Tibial nerve (tissue), 4 donors: ENCODE measurements at regions not wholly inside any gene's neighbourhood (a gene's known extent, or its start where the extent isn't known, plus 50 kb on each side); places are given as distances from the start of the nearest gene placed in this dataset.

Experiments used
- DNase-seq, 2 donors: peaks; one replicate each; pipeline ENCODE4 v3.0.0-alpha.2; 2019; ENCODE audit warnings: low spot score in 2 of 2
- H3K27ac ChIP-seq, 4 donors: fragments of 200-600 bp; sonication (generic) in 3 of 4; one replicate each; pipeline ENCODE4 v1.5.1; 2017 to 2019; ENCODE audit warnings: mild to moderate bottlenecking in 1 of 4
- H3K27me3 ChIP-seq, 2 donors: fragments of 200-600 bp; sonication (generic) in 1 of 2; one replicate each; pipeline versions ENCODE4 v1.5.1 to v1.6.0; 2017 to 2019
- H3K36me3 ChIP-seq, 3 donors: fragments of 200-600 bp; sonication (generic); one replicate each; pipeline ENCODE4 v1.5.1; 2018 to 2019
- H3K4me1 ChIP-seq, 4 donors: fragments of 200-600 bp; sonication (generic) in 3 of 4; one replicate each; pipeline ENCODE4 v1.5.1; 2017 to 2019
- H3K4me3 ChIP-seq, 4 donors: fragments of 200-600 bp; sonication (generic) in 3 of 4; one replicate each; pipeline ENCODE4 v1.5.1; 2017 to 2019; ENCODE audit warnings: mild to moderate bottlenecking in 1 of 4, moderate library complexity in 1 of 4
- H3K9me3 ChIP-seq, 4 donors: fragments of 200-600 bp; sonication (generic) in 3 of 4; one replicate each; pipeline ENCODE4 v1.5.1; 2017 to 2019
- CTCF ChIP-seq, 5 experiments: fragments of 200-600 bp in 3 of 5; fragments of 450-650 bp in 2 of 5; sonication (generic) in 3 of 5; IDR thresholded peaks; one replicate each; pipeline ENCODE4 v1.5.1; 2016 to 2019; ENCODE audit warnings: antibody characterized with exemption in 5 of 5, mild to moderate bottlenecking in 3 of 5, moderate library complexity in 2 of 5
- EP300 ChIP-seq, 2 donors: sonication (generic); formaldehyde crosslinking; IDR thresholded peaks; one replicate each; pipeline ENCODE4 v1.6.1; 2017; ENCODE audit warnings: antibody characterized with exemption in 2 of 2, mild to moderate bottlenecking in 1 of 2
- POLR2A ChIP-seq, 2 donors: fragments of 450-650 bp; IDR thresholded peaks; one replicate each; pipeline ENCODE4 v1.6.1; 2017; ENCODE audit warnings: antibody characterized with exemption in 2 of 2, mild to moderate bottlenecking in 2 of 2, moderate library complexity in 2 of 2
- WGBS, 2 donors: methylation state at CpG; one replicate each; pipeline ENCODE4 v1.1.5; 2018; 5-methylcytosine and 5-hydroxymethylcytosine counted together

- no peak for DNase-seq
- Histone ChIP-seq H3K27me3 (no peaks in the 10 kb centered on the region), H3K4me3 (no peak overlapping the region), H3K9me3 (peaks cover 0 to 4% (median 0%) of the 10 kb centered on the region in 4 donors), H3K4me1 (no peaks in the 10 kb centered on the region), H3K27ac (no peak overlapping the region), H3K36me3 (peaks cover 0 to 4% (median 0%) of the 10 kb centered on the region in 3 donors)
- WGBS, 2 donors, result 86 to 89% methylated on average over 8 of the region's 8 CpGs
- TF ChIP-seq EP300 (IDR thresholded peaks at IDR 0.05) (no peak), CTCF (IDR thresholded peaks at IDR 0.05) (no peak), POLR2A (IDR thresholded peaks at IDR 0.05) (no peak)
These were observed 117.8 kb upstream of the SHH start for GRCh38 chr7:155930061-155930460.

GRCh38 chr7:155928583-155928982, 116.3 kb upstream of the SHH start:
- TF ChIP-seq EP300 (IDR thresholded peaks at IDR 0.05) (no peak), POLR2A (IDR thresholded peaks at IDR 0.05) (no peak), CTCF (IDR thresholded peaks at IDR 0.05) (no peak)
- Histone ChIP-seq H3K4me3 (no peak overlapping the region), H3K4me1 (no peaks in the 10 kb centered on the region), H3K27ac (no peak overlapping the region), H3K27me3 (no peaks in the 10 kb centered on the region), H3K36me3 (peaks cover 0 to 4% (median 0%) of the 10 kb centered on the region in 3 donors), H3K9me3 (peaks cover 0 to 4% (median 0%) of the 10 kb centered on the region in 4 donors)
- DNase-seq, result no peak
- 65 to 83% methylated on average over 12 to 13 of the region's 13 CpGs for WGBS, 2 donors

GRCh38 chr7:155927905-155928304, 115.6 kb upstream of the SHH start:
- peaks cover 0 to 4% (median 0%) of the 10 kb centered on the region in 3 donors for H3K36me3 ChIP-seq
- no peak overlapping the region for H3K27ac ChIP-seq
- 89 to 93% methylated on average over 3 of the region's 3 CpGs for WGBS, 2 donors
- H3K4me3 ChIP-seq, result no peak overlapping the region
- H3K27me3 ChIP-seq, result no peaks in the 10 kb centered on the region
- no peak for DNase-seq
- peaks cover 0 to 4% (median 0%) of the 10 kb centered on the region in 4 donors for H3K9me3 ChIP-seq
- no peaks in the 10 kb centered on the region for H3K4me1 ChIP-seq
- no peak for TF ChIP-seq CTCF (IDR thresholded peaks at IDR 0.05)
- TF ChIP-seq EP300 (IDR thresholded peaks at IDR 0.05), result no peak
- TF ChIP-seq POLR2A (IDR thresholded peaks at IDR 0.05), result no peak

GRCh38 chr7:155925682-155926081, 113.4 kb upstream of the SHH start:
- peaks cover 0 to 4% (median 0%) of the 10 kb centered on the region in 3 donors for H3K36me3 ChIP-seq
- DNase-seq, result no peak
- no peak overlapping the region for H3K27ac ChIP-seq
- H3K9me3 ChIP-seq, result peaks cover 0 to 4% (median 0%) of the 10 kb centered on the region in 4 donors
- H3K27me3 ChIP-seq, result no peaks in the 10 kb centered on the region
- TF ChIP-seq EP300 (IDR thresholded peaks at IDR 0.05), result no peak
- no peak for TF ChIP-seq POLR2A (IDR thresholded peaks at IDR 0.05)
- no peak for TF ChIP-seq CTCF (IDR thresholded peaks at IDR 0.05)
- no peak overlapping the region for H3K4me3 ChIP-seq
- H3K4me1 ChIP-seq, result no peaks in the 10 kb centered on the region
- 80 to 89% methylated on average over 14 of the region's 14 CpGs for WGBS, 2 donors

GRCh38 chr7:155922067-155922816, 110.0 kb upstream of the SHH start:
- Histone ChIP-seq H3K4me1 (peaks cover 0 to 8% (median 3%) of the 10 kb centered on the region in 4 donors), H3K36me3 (peaks cover 0 to 4% (median 0%) of the 10 kb centered on the region in 3 donors), H3K27me3 (no peaks in the 10 kb centered on the region), H3K27ac (no peak overlapping the region), H3K9me3 (no peaks in the 10 kb centered on the region), H3K4me3 (no peak overlapping the region)
- WGBS, 2 donors, result 64 to 69% methylated on average over 19 to 23 of the region's 25 CpGs
- TF ChIP-seq CTCF (IDR thresholded peaks at IDR 0.05), result no peak
- no peak for TF ChIP-seq POLR2A (IDR thresholded peaks at IDR 0.05)
- no peak for TF ChIP-seq EP300 (IDR thresholded peaks at IDR 0.05)
- no peak for DNase-seq
